Astrocyte of the spinal cord (primary cell): ENCODE measurements at regions not wholly inside any gene's neighbourhood (a gene's known extent, or its start where the extent isn't known, plus 50 kb on each side); places are given as distances from the start of the nearest gene placed in this dataset.

ENCODE experiments used
- DNase-seq: peaks from one replicate; pipeline ENCODE4 v3.0.0; 2011; ENCODE audit warnings: low read depth, low spot score
- H3K4me3 ChIP-seq: 2 replicates; pipeline ENCODE4 v1.5.1; 2011; ENCODE audit warnings: low read depth, mild to moderate bottlenecking, low read length, moderate library complexity
- in situ Hi-C: cut with HindIII; loops from 2 replicates; pipeline ENCODE4 v1.10.0; 2017; ENCODE audit warnings: low sequenced_read_pairs
- TF ChIP-seq, protein P1 (sequence below): IDR thresholded peaks from 2 replicates; pipeline ENCODE4 v1.5.1; 2012; ENCODE audit warnings: low read depth, mild to moderate bottlenecking, low read length, inconsistent platforms

DNA sequence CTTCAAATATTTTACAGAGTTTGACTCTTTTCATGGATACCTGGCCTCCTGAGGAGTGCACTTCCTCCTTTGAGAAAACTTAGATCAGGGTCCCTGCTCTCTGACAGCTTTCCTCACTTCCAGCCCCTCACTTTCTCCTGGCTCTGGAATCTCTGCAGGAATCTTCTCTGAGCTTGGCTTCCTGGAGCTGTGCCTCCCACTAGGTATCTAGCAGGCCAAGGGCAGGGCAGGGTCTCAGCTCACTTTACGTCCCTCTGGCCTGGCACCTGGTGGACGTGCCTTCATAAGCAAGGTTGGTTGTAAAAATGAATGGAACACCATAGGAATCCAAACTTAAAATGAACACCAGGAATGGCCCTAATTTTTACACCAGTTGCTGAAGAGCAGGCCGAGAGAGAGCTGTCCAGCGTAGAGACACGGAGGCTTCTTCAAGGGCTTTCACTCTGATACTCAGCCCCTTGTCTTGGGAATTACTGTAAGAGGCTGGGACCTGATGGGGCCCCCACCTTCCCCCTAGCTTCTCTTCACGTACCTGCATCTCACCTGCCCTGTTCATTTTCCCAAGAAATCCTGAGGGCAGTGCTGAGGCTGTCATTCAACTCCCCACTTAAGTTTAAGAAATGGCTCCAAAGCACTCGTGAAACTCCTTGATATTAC, 426.9 kb upstream of the ID2 start:
- in situ Hi-C loops = no loop called here
- TF ChIP-seq, protein P1, sequence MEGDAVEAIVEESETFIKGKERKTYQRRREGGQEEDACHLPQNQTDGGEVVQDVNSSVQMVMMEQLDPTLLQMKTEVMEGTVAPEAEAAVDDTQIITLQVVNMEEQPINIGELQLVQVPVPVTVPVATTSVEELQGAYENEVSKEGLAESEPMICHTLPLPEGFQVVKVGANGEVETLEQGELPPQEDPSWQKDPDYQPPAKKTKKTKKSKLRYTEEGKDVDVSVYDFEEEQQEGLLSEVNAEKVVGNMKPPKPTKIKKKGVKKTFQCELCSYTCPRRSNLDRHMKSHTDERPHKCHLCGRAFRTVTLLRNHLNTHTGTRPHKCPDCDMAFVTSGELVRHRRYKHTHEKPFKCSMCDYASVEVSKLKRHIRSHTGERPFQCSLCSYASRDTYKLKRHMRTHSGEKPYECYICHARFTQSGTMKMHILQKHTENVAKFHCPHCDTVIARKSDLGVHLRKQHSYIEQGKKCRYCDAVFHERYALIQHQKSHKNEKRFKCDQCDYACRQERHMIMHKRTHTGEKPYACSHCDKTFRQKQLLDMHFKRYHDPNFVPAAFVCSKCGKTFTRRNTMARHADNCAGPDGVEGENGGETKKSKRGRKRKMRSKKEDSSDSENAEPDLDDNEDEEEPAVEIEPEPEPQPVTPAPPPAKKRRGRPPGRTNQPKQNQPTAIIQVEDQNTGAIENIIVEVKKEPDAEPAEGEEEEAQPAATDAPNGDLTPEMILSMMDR = no peak
- DNase-seq = no peak
- H3K4me3 ChIP-seq = no peak overlapping the region

DNA sequence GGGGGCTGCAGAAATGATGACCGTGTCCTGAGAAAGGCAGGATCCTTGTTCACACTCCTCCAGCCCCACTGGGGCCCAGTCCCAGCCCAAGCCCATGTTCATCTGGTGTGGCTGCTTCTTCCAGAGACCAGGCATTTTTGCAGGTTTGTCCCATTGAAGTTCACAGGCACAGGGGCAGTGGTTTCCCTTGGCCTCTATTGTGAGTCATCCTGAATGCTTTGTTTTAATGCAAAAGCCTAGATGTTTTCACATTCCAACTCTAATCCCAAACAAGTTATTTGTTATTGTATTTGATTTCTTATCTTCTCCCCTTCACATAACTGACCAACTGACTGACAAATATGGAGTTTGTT, 426.4 kb upstream of the ID2 start:
- H3K4me3 ChIP-seq = no peak overlapping the region
- in situ Hi-C loops = no loop called here
- TF ChIP-seq, protein P1 = no peak
- no peak for DNase-seq

DNA sequence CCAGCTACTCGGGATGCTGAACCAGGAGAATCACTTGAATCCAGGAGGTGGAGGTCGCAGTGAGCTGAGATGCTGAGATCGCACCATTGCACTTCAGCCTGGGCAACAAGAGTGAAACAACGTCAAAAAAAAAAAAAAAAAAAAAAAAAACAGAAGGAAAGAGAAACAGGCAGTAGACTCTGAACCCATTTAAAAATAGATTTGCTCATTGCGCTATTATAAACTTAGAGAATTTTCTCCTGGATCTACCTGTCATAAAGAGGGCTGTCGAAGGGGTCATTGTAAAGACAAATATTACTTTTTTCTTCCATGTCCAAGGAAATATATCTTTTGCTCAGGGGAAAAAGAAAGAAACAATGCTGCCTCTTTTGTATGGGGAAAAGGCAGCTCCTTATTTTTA, 425.0 kb upstream of the ID2 start:
- TF ChIP-seq, protein P1 = no peak
- DNase-seq = no peak
- no peak overlapping the region for H3K4me3 ChIP-seq
- in situ Hi-C loops = no loop called here

DNA sequence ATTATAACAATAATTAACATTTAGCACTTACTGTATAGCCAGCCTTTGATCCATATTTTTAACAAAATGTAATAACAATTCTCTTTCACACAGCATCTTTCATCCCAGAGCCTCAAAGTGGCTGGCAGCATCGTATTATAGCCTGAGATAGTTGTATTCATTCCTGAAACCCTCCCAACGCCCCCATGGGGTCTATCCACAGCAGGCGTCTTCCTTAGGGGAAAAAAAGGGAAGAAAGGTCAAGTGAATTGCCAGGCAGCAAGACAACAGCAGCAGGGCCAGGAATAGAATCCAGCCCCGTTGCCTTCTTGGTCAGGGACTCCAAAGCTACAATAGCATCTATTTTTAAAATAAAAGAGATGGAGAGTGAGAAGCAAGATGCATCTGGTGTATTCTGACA, 424.4 kb upstream of the ID2 start:
- TF ChIP-seq, protein P1 = no peak
- DNase-seq = no peak
- in situ Hi-C loops = no loop called here

DNA sequence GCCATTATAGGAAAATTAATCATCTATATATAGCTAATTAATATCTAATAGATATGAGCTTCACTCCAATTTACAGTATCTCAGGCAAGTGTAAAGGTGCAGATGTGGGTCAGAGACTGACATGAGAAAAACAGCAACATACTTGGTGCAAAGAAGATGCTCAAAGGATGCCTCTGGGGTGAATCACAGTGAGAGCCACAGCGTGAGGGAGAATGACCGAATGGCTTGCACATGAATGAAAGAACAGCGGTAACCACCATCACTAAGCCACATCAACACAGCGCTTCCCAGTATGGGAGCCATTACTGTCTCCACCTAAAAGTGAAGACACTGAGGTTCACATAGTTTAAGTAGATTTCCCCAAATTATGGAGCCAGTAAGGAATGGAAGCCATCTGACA, 423.4 kb upstream of the ID2 start:
- no peak for DNase-seq
- TF ChIP-seq, protein P1 = no peak
- in situ Hi-C loops = no loop called here
- H3K4me3 ChIP-seq = no peak overlapping the region

More for the DNA sequence above, 424.4 kb upstream of the ID2 start:
- no peak overlapping the region for H3K4me3 ChIP-seq

DNA sequence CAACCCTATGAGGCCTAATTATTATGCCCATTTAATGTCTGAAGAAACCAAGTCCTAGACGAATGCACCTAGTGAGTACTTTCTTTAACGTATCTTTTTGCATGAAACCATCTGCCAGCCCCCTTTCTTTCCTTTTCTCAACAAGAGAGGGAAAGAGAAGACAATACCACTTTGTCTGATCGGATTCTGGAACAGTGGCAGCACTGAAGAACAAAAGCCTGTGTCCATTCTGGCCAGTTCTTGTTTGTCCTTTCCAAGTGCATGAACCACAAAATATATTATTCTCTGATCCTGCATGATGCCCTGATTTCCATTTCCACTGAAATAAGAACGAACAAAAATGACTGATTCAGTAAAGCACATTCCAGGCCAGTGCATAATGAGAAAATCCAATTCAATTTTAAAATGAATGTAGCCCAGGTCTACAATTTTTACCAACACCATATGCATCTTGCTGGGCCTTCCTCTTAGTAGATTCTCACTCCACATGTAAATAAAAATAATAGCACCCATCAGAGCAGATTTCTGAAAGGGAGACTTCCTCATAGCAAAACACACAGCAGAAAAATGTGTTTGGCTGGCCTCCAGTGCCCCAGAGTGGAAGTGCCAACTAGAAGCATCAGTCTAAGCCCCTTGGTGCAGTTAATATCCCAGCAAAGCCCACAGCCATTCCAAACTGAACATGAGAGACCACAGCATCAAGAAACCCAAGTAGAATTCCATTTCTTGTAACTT, 422.6 kb upstream of the ID2 start:
- TF ChIP-seq, protein P1 = no peak
- in situ Hi-C loops = no loop called here
- DNase-seq = no peak
- H3K4me3 ChIP-seq = no peak overlapping the region
